ENCODE measurements at regions not wholly inside any gene's neighbourhood (a gene's known extent, or its start where the extent isn't known, plus 50 kb on each side); places are given as distances from the start of the nearest gene placed in this dataset.

GRCh38 chr18:40371673-40372072 lies 1583.4 kb upstream of the PIK3C3 start:
- H3K27ac Mint-ChIP-seq, result no peak overlapping the region
- peaks cover 21% of the 10 kb centered on the region for H3K9me3 Mint-ChIP-seq
- no peaks in the 10 kb centered on the region for H3K36me3 Mint-ChIP-seq
- H3K4me1 Mint-ChIP-seq, result no peaks in the 10 kb centered on the region
- ATAC-seq (no peak), DNase-seq (ENCODE audit: low spot score in 2 of 2) (no peak)
- no peak overlapping the region for H3K4me3 Mint-ChIP-seq

DNA sequence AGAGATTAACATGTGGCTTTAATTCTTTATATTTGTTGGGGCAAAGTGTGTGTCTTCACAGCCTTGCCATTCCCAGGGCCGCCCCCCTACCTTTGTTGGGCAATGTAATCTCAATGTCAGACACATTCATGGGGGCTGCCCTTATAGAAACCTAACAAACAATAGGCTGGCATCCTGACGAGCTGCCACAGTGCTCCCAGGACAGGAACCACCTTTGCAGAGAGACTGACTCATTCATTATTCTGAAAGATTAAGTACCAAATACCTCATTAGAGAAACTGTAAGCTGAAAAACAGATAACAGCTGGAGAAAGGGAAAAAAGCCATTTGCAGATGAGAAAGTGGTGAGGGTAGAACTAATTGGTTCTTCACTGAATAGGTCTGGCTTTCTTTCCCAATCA lies 1587.5 kb upstream of the PIK3C3 start:
- Mint-ChIP-seq H3K4me1 (no peaks in the 10 kb centered on the region), H3K36me3 (no peaks in the 10 kb centered on the region), H3K27ac (no peak overlapping the region), H3K4me3 (no peak overlapping the region), H3K9me3 (peaks cover 21% of the 10 kb centered on the region)
- DNase-seq (ENCODE audit: low spot score in 2 of 2) (no peak), ATAC-seq (no peak)

DNA sequence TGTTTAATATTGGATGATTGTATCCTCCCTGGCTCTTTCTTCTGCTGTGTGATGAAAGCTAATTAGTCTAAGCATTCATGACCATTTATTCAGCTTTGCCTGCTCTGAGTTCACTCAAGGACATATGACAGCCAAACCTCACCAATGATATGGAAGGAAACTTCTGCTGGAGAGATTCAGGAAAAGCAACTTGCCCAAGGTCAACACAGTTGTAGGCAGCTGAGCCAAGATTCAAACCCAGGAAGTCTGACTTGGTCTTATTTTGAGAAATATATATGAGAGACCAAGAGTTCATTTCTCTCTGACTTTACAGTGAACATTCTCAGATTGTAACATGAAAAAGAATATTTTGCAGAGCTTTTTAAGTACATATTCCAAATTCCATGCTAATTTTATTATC lies 1588.5 kb upstream of the PIK3C3 start:
- Mint-ChIP-seq H3K36me3 (no peaks in the 10 kb centered on the region), H3K4me1 (no peaks in the 10 kb centered on the region), H3K4me3 (no peak overlapping the region), H3K27ac (no peak overlapping the region), H3K9me3 (peaks cover 14% of the 10 kb centered on the region)
- no peak for DNase-seq (ENCODE audit: low spot score in 2 of 2)
- ATAC-seq, result no peak

DNA sequence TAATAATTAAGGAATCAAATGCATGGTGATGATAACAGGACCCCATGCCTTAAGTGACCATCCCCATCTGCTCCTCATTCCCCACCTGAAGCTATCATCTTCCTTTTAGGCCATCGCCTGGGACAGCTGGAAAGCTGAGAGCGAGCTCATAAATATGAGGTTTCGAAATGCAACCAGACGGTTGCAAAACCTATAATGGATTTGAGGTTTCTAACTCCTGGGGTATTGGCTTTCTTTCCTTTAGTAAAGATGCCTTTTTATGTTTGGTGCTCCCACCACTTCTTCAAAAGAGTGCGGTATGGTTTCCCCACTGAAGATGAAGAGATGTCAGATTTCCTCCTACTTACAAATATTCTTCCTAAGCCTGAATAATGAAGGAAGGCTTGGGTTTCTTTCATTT lies 1589.5 kb upstream of the PIK3C3 start:
- no peak for DNase-seq (ENCODE audit: low spot score in 2 of 2)
- H3K27ac Mint-ChIP-seq, result no peak overlapping the region
- ATAC-seq, result no peak
- peaks cover 17% of the 10 kb centered on the region for H3K9me3 Mint-ChIP-seq
- no peak overlapping the region for H3K4me3 Mint-ChIP-seq
- no peaks in the 10 kb centered on the region for H3K36me3 Mint-ChIP-seq
- H3K4me1 Mint-ChIP-seq, result no peaks in the 10 kb centered on the region

DNA sequence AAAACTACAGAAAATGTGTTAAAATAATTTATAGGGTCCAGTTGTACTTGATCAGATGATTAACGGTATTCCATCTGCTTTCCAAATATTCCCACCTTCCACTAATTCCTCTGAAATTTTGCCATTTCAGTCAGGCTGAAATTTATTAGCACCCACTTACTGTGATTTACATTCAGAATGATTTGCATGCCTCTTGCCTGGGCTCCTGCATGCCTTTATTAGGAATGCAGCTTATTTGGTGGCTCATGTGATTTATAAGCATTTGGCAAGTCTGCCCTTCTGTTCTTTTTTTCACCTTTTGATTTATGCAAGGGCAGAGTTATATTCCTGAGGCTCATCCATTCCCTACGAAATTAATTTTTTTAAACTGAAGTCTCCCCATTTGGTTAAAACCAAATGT lies 1594.5 kb upstream of the PIK3C3 start:
- Mint-ChIP-seq H3K4me3 (no peak overlapping the region), H3K9me3 (peaks cover 13% of the 10 kb centered on the region), H3K27ac (no peak overlapping the region), H3K36me3 (no peaks in the 10 kb centered on the region), H3K4me1 (no peaks in the 10 kb centered on the region)
- ATAC-seq (no peak), DNase-seq (ENCODE audit: low spot score in 2 of 2) (no peak)

DNA sequence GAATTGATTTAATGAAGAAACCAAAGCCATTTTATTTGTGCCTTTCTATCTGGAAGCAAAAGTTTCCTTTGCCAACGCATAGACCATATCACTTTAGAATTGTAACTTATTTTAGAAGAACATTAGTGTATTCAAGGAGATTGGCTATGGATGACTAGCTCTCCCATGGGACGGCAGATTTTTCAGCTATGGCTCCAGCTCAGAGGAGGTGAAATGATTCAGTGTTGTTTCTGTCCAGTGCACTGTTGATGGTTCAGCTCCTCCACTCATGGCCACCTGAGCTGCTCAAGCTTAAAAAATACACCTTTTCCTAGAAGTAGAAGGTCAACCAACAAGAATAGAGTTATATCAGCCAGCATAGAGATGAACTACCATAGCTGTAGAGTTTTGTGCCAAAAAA lies 1597.5 kb upstream of the PIK3C3 start:
- Mint-ChIP-seq H3K9me3 (peaks cover 17% of the 10 kb centered on the region), H3K36me3 (no peaks in the 10 kb centered on the region), H3K27ac (no peak overlapping the region), H3K4me1 (no peaks in the 10 kb centered on the region), H3K4me3 (no peak overlapping the region)
- DNase-seq (ENCODE audit: low spot score in 2 of 2) (no peak), ATAC-seq (no peak)

DNA sequence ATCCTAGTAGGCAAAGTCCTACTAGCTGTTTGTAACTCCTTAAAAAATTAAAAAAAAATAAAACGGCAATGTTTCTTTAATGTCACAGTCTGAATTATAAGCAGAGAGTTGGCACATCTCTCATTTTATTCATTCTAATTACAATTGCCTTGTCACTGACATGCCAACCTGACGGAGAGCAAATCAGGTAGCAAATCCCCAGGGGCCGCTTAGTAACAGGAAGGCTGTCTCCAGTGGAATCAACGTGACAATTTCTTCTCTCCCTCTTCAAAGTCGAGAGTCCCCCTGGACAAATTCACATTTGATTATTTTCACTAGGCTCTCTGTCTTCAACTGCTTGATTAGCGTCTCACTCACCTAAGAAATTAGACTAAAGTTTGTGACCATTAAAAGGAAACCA lies 1598.9 kb upstream of the PIK3C3 start:
- H3K27ac Mint-ChIP-seq, result no peak overlapping the region
- ATAC-seq (no peak), DNase-seq (ENCODE audit: low spot score in 2 of 2) (no peak)
- H3K36me3 Mint-ChIP-seq, result no peaks in the 10 kb centered on the region
- peaks cover 19% of the 10 kb centered on the region for H3K9me3 Mint-ChIP-seq
- H3K4me1 Mint-ChIP-seq, result no peaks in the 10 kb centered on the region
- no peak overlapping the region for H3K4me3 Mint-ChIP-seq

DNA sequence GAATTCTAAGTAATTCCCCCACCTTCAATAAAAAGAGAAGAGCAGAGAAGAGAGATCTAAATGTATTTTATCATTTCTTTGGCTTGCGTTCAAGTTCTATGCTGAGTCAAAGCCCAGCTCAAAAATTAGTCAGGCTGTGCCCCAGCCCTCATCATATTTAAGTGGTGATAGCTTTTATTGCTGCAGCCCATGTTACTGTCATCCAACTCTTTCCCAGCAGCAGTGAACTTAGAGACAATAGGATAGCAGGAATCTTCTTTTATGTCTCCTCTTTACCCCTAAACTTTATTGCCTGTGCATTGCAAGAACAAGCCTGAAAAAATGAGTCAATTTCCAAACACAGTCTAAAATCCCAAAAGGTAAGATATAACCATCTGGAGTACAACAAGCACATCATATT lies 1599.3 kb upstream of the PIK3C3 start:
- Mint-ChIP-seq H3K9me3 (peaks cover 19% of the 10 kb centered on the region), H3K4me1 (no peaks in the 10 kb centered on the region), H3K4me3 (no peak overlapping the region), H3K27ac (no peak overlapping the region), H3K36me3 (no peaks in the 10 kb centered on the region)
- no peak for ATAC-seq
- DNase-seq (ENCODE audit: low spot score in 2 of 2), result no peak

GRCh38 chr18:40348196-40348595 lies 1606.8 kb upstream of the PIK3C3 start:
- Mint-ChIP-seq H3K4me1 (no peaks in the 10 kb centered on the region), H3K4me3 (no peak overlapping the region), H3K9me3 (peaks cover 10% of the 10 kb centered on the region), H3K27ac (no peak overlapping the region), H3K36me3 (no peaks in the 10 kb centered on the region)
- no peak for ATAC-seq
- DNase-seq (ENCODE audit: low spot score in 2 of 2), result no peak

DNA sequence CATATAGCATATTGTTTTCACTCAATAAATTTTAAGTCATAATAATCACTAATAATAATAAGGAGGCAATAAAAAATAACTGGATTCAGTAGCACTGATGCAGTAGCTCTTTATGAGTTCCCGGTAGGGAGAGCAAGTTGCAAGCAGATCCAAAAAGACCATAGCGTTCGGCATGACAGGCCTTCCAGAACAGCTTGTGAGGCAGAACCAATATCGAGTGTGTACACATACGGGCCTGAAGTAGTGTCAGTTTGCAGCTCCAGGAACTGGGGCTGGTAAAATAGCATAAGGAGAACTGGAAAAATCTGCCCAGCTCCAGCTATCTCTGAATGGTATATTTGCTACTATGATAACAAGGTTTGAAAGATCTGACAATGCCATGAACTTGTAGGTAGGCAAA lies 1607.8 kb upstream of the PIK3C3 start:
- no peak overlapping the region for H3K4me3 Mint-ChIP-seq
- DNase-seq (ENCODE audit: low spot score in 2 of 2) (no peak), ATAC-seq (no peak)
- no peaks in the 10 kb centered on the region for H3K4me1 Mint-ChIP-seq
- H3K27ac Mint-ChIP-seq, result no peak overlapping the region
- no peaks in the 10 kb centered on the region for H3K36me3 Mint-ChIP-seq
- peaks cover 11% of the 10 kb centered on the region for H3K9me3 Mint-ChIP-seq

- Mint-ChIP-seq H3K27ac (no peak overlapping the region), H3K4me1 (no peaks in the 10 kb centered on the region), H3K9me3 (peaks cover 13% of the 10 kb centered on the region), H3K36me3 (no peaks in the 10 kb centered on the region), H3K4me3 (no peak overlapping the region)
- ATAC-seq, result no peak
- no peak for DNase-seq (ENCODE audit: low spot score in 2 of 2)
Observed at GRCh38 chr18:40346146-40346545, 1608.9 kb upstream of the PIK3C3 start.

DNA sequence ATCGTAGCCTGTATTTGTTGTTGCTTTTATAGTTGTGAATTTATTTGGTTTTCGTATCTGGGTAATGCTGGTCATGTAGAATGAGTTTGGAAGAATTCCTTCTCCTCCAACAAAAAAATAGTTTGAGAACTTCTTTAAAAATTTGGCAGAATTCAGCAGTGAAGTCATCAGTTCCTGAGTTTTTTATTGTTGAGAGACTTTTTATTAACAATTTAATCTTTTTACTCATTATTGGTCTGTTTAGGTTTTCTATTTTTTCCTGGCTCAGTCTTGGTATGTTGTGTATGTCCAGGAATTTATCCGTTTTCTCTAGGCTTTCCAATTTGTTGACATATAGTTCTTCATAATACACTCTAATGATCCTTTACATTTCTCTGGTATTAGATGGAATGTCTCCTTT lies 1613.3 kb upstream of the PIK3C3 start:
- Mint-ChIP-seq H3K36me3 (no peaks in the 10 kb centered on the region), H3K27ac (no peak overlapping the region), H3K4me3 (no peak overlapping the region), H3K4me1 (no peaks in the 10 kb centered on the region), H3K9me3 (peaks cover 9% of the 10 kb centered on the region)
- DNase-seq (ENCODE audit: low spot score in 2 of 2) (no peak), ATAC-seq (no peak)

DNA sequence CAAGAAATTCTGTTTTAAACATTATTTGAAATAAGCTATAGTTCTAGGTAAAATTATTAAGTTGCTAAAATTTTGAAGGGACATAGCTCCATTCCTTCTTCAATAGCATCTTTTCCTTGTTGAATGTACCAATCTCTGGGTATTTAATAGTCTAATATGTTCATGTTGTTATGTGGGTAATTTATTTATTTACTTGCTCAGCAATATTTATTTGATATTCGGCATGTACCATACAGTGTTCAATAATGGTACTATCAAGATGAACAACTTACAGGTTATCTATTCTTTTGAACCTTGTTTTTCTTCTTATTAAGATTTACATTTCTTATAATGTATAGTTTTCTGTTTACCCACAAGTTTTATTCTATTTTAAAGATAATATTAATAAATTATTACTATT lies 1616.8 kb upstream of the PIK3C3 start:
- no peak for DNase-seq (ENCODE audit: low spot score in 2 of 2)
- ATAC-seq, result no peak
- no peaks in the 10 kb centered on the region for H3K4me1 Mint-ChIP-seq
- no peaks in the 10 kb centered on the region for H3K36me3 Mint-ChIP-seq
- no peak overlapping the region for H3K4me3 Mint-ChIP-seq
- peaks cover 24% of the 10 kb centered on the region for H3K9me3 Mint-ChIP-seq
- no peak overlapping the region for H3K27ac Mint-ChIP-seq

DNA sequence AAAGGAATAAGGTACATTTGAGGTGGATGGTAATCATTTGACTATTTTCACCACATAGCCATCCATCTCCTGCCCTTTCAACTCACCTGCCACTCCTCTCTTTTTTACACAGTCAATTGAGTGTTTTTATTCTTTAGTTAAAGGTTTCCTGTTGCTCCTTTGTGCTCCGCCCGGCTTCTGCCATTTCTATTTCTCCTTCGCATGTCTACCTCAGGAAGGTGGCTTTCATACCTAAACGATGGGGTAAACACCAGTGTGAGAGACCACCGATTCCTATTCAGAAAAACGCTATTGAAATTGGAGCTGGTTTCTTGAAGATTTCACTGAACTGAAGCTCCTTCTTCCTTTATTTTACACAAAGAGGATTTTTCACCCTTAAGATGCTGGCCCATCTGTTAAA lies 1628.0 kb upstream of the PIK3C3 start:
- H3K4me1 Mint-ChIP-seq, result no peaks in the 10 kb centered on the region
- ATAC-seq, result no peak
- no peak overlapping the region for H3K4me3 Mint-ChIP-seq
- DNase-seq (ENCODE audit: low spot score in 2 of 2), result no peak
- H3K36me3 Mint-ChIP-seq, result no peaks in the 10 kb centered on the region
- H3K27ac Mint-ChIP-seq, result no peak overlapping the region
- H3K9me3 Mint-ChIP-seq, result peaks cover 13% of the 10 kb centered on the region

DNA sequence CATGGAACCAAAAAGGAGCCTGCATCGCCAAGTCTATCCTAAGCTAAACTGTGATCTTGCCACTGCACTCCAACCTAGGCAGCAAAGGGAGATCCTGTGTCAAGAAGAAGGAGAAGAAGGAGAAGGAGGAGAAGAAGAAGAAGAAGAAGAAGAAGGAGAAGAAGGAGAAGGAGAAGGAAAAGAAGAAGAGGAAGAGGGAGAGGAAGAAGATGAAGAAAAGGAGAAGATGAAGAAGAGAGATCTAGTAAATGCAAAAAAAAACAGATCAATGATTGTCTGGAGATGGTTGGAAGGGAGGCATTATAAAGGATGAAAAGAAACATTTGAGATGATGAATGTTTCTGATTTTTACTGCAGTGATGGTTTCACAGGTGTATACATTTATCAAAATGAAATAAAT lies 1629.0 kb upstream of the PIK3C3 start:
- Mint-ChIP-seq H3K9me3 (peaks cover 19% of the 10 kb centered on the region), H3K36me3 (no peaks in the 10 kb centered on the region)

GRCh38 chr18:40314199-40314598 lies 1640.8 kb upstream of the PIK3C3 start:
- Mint-ChIP-seq H3K4me3 (no peak overlapping the region), H3K36me3 (no peaks in the 10 kb centered on the region), H3K27ac (no peak overlapping the region), H3K4me1 (no peaks in the 10 kb centered on the region), H3K9me3 (no peaks in the 10 kb centered on the region)
- DNase-seq (ENCODE audit: low spot score in 2 of 2) (no peak), ATAC-seq (no peak)

More for the DNA sequence above, 1629.0 kb upstream of the PIK3C3 start:
- Mint-ChIP-seq H3K4me3 (no peak overlapping the region), H3K27ac (no peak overlapping the region), H3K4me1 (no peaks in the 10 kb centered on the region)
- DNase-seq (ENCODE audit: low spot score in 2 of 2), result no peak
- no peak for ATAC-seq

DNA sequence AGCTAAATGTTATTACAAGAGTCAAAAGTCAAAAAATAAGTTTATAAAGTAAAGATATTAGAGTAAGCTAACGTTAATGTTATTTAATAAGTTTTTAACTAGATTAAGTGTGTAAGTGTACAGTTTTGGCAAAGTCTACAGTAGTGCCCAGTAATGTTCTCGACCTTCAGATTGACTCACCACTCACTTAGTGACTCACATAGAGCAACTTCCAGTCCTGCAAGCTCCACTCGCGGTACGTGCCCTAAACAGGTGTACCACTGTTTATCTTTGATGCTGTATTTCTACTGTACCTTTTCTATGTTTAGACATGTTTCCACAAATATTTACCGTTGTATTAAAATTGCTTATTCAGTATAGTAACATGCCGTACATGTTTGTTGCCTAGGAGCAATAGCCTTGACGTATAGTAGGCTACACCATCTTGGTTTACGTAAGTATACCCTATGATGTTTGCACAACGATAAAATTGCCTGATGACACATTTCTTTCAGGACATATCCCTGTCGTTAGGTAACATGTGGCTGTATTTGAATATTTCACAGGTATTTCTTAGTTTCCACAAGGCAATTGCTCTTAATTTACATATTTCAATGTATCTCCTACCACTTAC lies 1641.9 kb upstream of the PIK3C3 start:
- no peaks in the 10 kb centered on the region for H3K9me3 Mint-ChIP-seq
- no peak overlapping the region for H3K27ac Mint-ChIP-seq
- no peaks in the 10 kb centered on the region for H3K36me3 Mint-ChIP-seq
- DNase-seq (ENCODE audit: low spot score in 2 of 2) (no peak), ATAC-seq (no peak)
- H3K4me3 Mint-ChIP-seq, result no peak overlapping the region
- H3K4me1 Mint-ChIP-seq, result no peaks in the 10 kb centered on the region

Data from stimulated activated effector memory CD8-positive, alpha-beta T cell treated with anti-CD3 and anti-CD28 coated beads, Interleukin-12 subunit alpha, Interleukin-12 subunit beta, amount 100 ng/mL, for 72 hours (primary cell).